ENCODE measurements at regions not wholly inside any gene's neighbourhood (a gene's known extent, or its start where the extent isn't known, plus 50 kb on each side); places are given as distances from the start of the nearest gene placed in this dataset.

- FAIRE-seq (no peak), DNase-seq (ENCODE audit: low read depth) (no peak)
- no peaks in the 10 kb centered on the region for H3K27me3 ChIP-seq (ENCODE audit: control insufficient read depth, insufficient read depth, low read length)
Measured at GRCh38 chr2:114056294-114057143, 166.6 kb downstream of the ACTR3 start.

GRCh38 chr2:114057638-114058037, 167.7 kb downstream of the ACTR3 start:
- H3K4me3 ChIP-seq (ENCODE audit: low read depth, low read length) = no peak overlapping the region
- H3K27me3 ChIP-seq (ENCODE audit: control insufficient read depth, insufficient read depth, low read length) = no peaks in the 10 kb centered on the region
- TF ChIP-seq CTCF (IDR thresholded peaks at IDR 0.05; ENCODE audit: insufficient read depth, low read length, severe bottlenecking) = no peak
- FAIRE-seq (no peak), DNase-seq (ENCODE audit: low read depth) (no peak)
- no peaks in the 10 kb centered on the region for H3K36me3 ChIP-seq (ENCODE audit: control insufficient read depth, insufficient read depth, low read length)

More at GRCh38 chr2:114056294-114057143, 166.6 kb downstream of the ACTR3 start:
- no peak for TF ChIP-seq CTCF (IDR thresholded peaks at IDR 0.05; ENCODE audit: insufficient read depth, low read length, severe bottlenecking)
- Histone ChIP-seq H3K4me3 (ENCODE audit: low read depth, low read length) (no peak overlapping the region), H3K36me3 (ENCODE audit: control insufficient read depth, insufficient read depth, low read length) (no peaks in the 10 kb centered on the region)

- no peak for TF ChIP-seq CTCF (IDR thresholded peaks at IDR 0.05; ENCODE audit: insufficient read depth, low read length, severe bottlenecking)
- peak; percentile 13 for FAIRE-seq
- H3K36me3 ChIP-seq (ENCODE audit: control insufficient read depth, insufficient read depth, low read length) = no peaks in the 10 kb centered on the region
- no peak for DNase-seq (ENCODE audit: low read depth)
- H3K4me3 ChIP-seq (ENCODE audit: low read depth, low read length) = no peak overlapping the region
- no peaks in the 10 kb centered on the region for H3K27me3 ChIP-seq (ENCODE audit: control insufficient read depth, insufficient read depth, low read length)
Measured at GRCh38 chr2:114061566-114062098, 171.7 kb downstream of the ACTR3 start.

GRCh38 chr2:114063346-114063745, 173.5 kb downstream of the ACTR3 start:
- DNase-seq (ENCODE audit: low read depth) = no peak
- no peaks in the 10 kb centered on the region for H3K27me3 ChIP-seq (ENCODE audit: control insufficient read depth, insufficient read depth, low read length)
- FAIRE-seq = no peak
- TF ChIP-seq CTCF (IDR thresholded peaks at IDR 0.05; ENCODE audit: insufficient read depth, low read length, severe bottlenecking) = no peak
- H3K36me3 ChIP-seq (ENCODE audit: control insufficient read depth, insufficient read depth, low read length) = no peaks in the 10 kb centered on the region
- no peak overlapping the region for H3K4me3 ChIP-seq (ENCODE audit: low read depth, low read length)

GRCh38 chr2:114065731-114066130, 175.8 kb downstream of the ACTR3 start:
- FAIRE-seq = no peak
- Histone ChIP-seq H3K4me3 (ENCODE audit: low read depth, low read length) (no peak overlapping the region), H3K27me3 (ENCODE audit: control insufficient read depth, insufficient read depth, low read length) (no peaks in the 10 kb centered on the region), H3K36me3 (ENCODE audit: control insufficient read depth, insufficient read depth, low read length) (no peaks in the 10 kb centered on the region)
- no peak for TF ChIP-seq CTCF (IDR thresholded peaks at IDR 0.05; ENCODE audit: insufficient read depth, low read length, severe bottlenecking)
- DNase-seq (ENCODE audit: low read depth) = no peak

Measured in bronchial epithelial cell (primary cell).